ENCODE measurements at regions not wholly inside any gene's neighbourhood (a gene's known extent, or its start where the extent isn't known, plus 50 kb on each side); places are given as distances from the start of the nearest gene placed in this dataset.

DNA sequence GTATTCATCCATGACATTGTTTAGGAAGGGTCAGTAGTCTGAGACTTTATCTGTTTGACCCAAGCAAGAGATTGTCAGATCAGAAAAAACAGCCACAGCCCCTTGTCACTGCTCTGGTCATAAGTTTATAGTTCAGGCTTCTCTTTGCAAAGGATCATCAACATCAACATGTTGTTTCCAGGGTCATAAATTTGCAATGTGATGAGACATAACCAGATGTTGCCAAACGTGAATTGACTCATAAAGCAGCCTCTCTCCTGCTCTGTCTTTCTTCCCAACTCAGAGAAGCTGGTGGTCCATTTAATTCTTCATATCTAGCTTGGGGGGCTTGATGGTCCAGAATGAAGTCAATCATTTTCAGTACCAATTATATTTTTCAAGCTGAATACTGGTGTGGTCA is 507.2 kb upstream of the PBX1 start:
- no peak for DNase-seq
- intact Hi-C loops (cut with DNase I, micrococcal nuclease), result no loop called here
- TF ChIP-seq, protein P1, sequence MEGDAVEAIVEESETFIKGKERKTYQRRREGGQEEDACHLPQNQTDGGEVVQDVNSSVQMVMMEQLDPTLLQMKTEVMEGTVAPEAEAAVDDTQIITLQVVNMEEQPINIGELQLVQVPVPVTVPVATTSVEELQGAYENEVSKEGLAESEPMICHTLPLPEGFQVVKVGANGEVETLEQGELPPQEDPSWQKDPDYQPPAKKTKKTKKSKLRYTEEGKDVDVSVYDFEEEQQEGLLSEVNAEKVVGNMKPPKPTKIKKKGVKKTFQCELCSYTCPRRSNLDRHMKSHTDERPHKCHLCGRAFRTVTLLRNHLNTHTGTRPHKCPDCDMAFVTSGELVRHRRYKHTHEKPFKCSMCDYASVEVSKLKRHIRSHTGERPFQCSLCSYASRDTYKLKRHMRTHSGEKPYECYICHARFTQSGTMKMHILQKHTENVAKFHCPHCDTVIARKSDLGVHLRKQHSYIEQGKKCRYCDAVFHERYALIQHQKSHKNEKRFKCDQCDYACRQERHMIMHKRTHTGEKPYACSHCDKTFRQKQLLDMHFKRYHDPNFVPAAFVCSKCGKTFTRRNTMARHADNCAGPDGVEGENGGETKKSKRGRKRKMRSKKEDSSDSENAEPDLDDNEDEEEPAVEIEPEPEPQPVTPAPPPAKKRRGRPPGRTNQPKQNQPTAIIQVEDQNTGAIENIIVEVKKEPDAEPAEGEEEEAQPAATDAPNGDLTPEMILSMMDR (IDR thresholded peaks at IDR 0.05), result no peak
- no peaks in the 10 kb centered on the region for H3K9me3 ChIP-seq
- no peaks in the 10 kb centered on the region for H3K36me3 ChIP-seq (ENCODE audit: low read depth)
- H3K4me3 ChIP-seq, result no peak overlapping the region
- H3K4me1 ChIP-seq (ENCODE audit: low read depth), result no peaks in the 10 kb centered on the region
- ATAC-seq, result no peak

- no peak for ATAC-seq
- intact Hi-C loops (cut with DNase I, micrococcal nuclease), result no loop called here
- TF ChIP-seq, protein P1 (IDR thresholded peaks at IDR 0.05), result no peak
- no peaks in the 10 kb centered on the region for H3K36me3 ChIP-seq (ENCODE audit: low read depth)
- H3K9me3 ChIP-seq, result no peaks in the 10 kb centered on the region
- DNase-seq, result no peak
- no peaks in the 10 kb centered on the region for H3K4me1 ChIP-seq (ENCODE audit: low read depth)
- no peak overlapping the region for H3K4me3 ChIP-seq
These were observed 504.7 kb upstream of the PBX1 start for GRCh38 chr1:164054331-164054730.

DNA sequence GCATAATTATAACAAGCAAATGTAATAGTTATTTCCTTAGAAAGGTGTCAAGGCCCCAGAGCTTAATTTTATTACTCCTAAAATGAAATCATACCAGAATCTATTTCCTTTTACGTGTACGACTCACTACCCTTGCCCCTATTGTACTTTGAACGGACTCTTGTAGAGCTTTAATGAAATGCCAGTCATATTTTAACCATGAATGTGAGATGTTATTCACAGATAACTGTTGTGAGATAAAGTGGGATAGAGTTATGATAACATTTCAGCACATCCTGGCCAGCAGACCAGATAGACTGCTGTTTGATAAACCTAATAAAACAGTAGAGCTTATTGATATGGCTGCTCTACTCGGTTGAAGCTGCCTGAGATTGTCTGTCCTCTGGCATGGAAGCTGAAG is 500.8 kb upstream of the PBX1 start:
- no peaks in the 10 kb centered on the region for H3K9me3 ChIP-seq
- TF ChIP-seq, protein P1 (IDR thresholded peaks at IDR 0.05), result no peak
- intact Hi-C loops (cut with DNase I, micrococcal nuclease), result no loop called here
- H3K36me3 ChIP-seq (ENCODE audit: low read depth), result no peaks in the 10 kb centered on the region
- ATAC-seq, result no peak
- no peaks in the 10 kb centered on the region for H3K4me1 ChIP-seq (ENCODE audit: low read depth)
- no peak for DNase-seq
- H3K4me3 ChIP-seq, result no peak overlapping the region

DNA sequence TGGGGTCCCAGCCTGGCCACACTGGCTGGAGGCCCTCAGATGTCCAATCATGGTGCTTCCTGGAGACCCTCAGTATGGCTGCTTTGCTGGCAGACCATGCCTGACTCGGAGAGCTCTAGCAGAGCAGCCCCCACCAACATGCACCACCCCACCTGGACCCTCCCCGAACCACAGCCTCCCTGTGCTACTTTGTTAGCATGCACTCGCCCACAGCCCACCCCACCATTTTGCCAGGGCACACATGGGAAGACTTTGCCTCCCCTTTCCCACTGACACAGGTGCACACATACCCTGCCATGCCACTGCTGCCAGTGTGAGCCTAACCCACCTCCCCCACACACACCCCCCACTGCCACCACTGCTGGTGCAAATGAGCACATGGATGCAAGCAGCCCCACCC is 497.5 kb upstream of the PBX1 start:
- intact Hi-C loops (cut with DNase I, micrococcal nuclease), result no loop called here

DNA sequence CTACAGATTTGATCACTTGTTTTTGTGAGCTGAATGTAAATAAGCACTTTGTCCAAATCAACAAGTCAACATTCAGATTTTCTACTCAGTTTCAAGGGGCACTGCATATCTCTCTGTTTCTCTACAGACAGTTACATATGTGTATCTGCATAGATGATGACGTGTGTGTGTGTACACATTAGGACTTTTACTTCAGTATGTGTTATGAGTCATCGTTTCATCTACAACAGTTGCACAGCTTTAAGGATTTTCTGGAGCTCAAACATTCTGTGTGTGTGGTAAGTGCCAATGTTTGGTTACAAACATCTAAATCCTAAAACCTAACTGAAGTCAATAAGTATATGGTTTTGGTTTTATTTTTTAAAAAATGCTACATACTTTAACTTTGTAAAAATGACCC is 494.5 kb upstream of the PBX1 start:
- no peaks in the 10 kb centered on the region for H3K4me1 ChIP-seq (ENCODE audit: low read depth)
- intact Hi-C loops (cut with DNase I, micrococcal nuclease), result no loop called here
- no peaks in the 10 kb centered on the region for H3K9me3 ChIP-seq
- ATAC-seq, result no peak
- no peak overlapping the region for H3K4me3 ChIP-seq
- TF ChIP-seq, protein P1 (IDR thresholded peaks at IDR 0.05), result no peak
- H3K36me3 ChIP-seq (ENCODE audit: low read depth), result no peaks in the 10 kb centered on the region
- DNase-seq, result no peak

More for the DNA sequence above, 497.5 kb upstream of the PBX1 start:
- H3K4me1 ChIP-seq (ENCODE audit: low read depth), result no peaks in the 10 kb centered on the region
- no peaks in the 10 kb centered on the region for H3K36me3 ChIP-seq (ENCODE audit: low read depth)
- no peak overlapping the region for H3K4me3 ChIP-seq
- no peaks in the 10 kb centered on the region for H3K9me3 ChIP-seq
- DNase-seq, result peak in 2 of 3 donors; percentile 10 to 40
- TF ChIP-seq, protein P1 (IDR thresholded peaks at IDR 0.05), result no peak
- ATAC-seq, result no peak

- TF ChIP-seq, protein P1 (IDR thresholded peaks at IDR 0.05), result no peak
- Histone ChIP-seq H3K9me3 (peaks cover 15% of the 10 kb centered on the region), H3K4me3 (no peak overlapping the region), H3K36me3 (ENCODE audit: low read depth) (no peaks in the 10 kb centered on the region), H3K4me1 (ENCODE audit: low read depth) (no peaks in the 10 kb centered on the region)
- ATAC-seq, result no peak
- intact Hi-C loops (cut with DNase I, micrococcal nuclease), result loop anchor here in 1 of 2 donors (5.0 kb wide), 1 partner anchor 49 kb away; no protein-coding TSS in a partner anchor
- DNase-seq, result no peak
These were observed 487.7 kb upstream of the PBX1 start for GRCh38 chr1:164071288-164071687.
